ENCODE measurements at regions not wholly inside any gene's neighbourhood (a gene's known extent, or its start where the extent isn't known, plus 50 kb on each side); places are given as distances from the start of the nearest gene placed in this dataset.

GRCh38 chr17:54807331-54807730 lies 93.3 kb upstream of the TOM1L1 start:
- Histone ChIP-seq H3K27ac (ENCODE audit: low read depth, low read length) (no peak overlapping the region), H2BK15ac (ENCODE audit: low read length) (no peak overlapping the region), H2BK120ac (replicated peaks; ENCODE audit: low read depth, low read length) (no peak overlapping the region), H3K18ac (ENCODE audit: extremely low read depth, low read length) (no peak overlapping the region), H2BK12ac (ENCODE audit: low read depth, low read length) (no peak overlapping the region), H3K4me2 (ENCODE audit: insufficient read depth in 1 of 2, low read depth in 2 of 2, low read length in 2 of 2) (no peak overlapping the region), H4K91ac (replicated peaks; ENCODE audit: insufficient read length, low read length) (no peak overlapping the region), H4K5ac (ENCODE audit: insufficient read length, low read depth, low read length) (no peak overlapping the region), H3K9ac (replicated peaks in 1 of 4; ENCODE audit: extremely low read depth in 1 of 4, low read depth in 3 of 4, low read length in 3 of 4) (no peak overlapping the region), H3K36me3 (ENCODE audit: control insufficient read depth in 2 of 4, insufficient read depth in 4 of 4, low read length in 3 of 4) (no peaks in the 10 kb centered on the region), H3K23me2 (ENCODE audit: low read depth, low read length) (no peaks in the 10 kb centered on the region), H2AFZ (ENCODE audit: low read length) (no peak overlapping the region), H2AK5ac (ENCODE audit: low read depth, low read length) (no peak overlapping the region), H3K14ac (ENCODE audit: insufficient read length) (no peak overlapping the region), H3K9me3 (ENCODE audit: insufficient read depth in 2 of 2, low read depth in 1 of 2, low read length in 1 of 2) (no peaks in the 10 kb centered on the region), H3K79me2 (ENCODE audit: control insufficient read depth in 1 of 2, insufficient read depth in 2 of 2, low read length in 2 of 2) (no peaks in the 10 kb centered on the region), H3K4me1 (replicated peaks in 1 of 4; ENCODE audit: control insufficient read depth in 3 of 4, insufficient read depth in 4 of 4, low read length in 3 of 4) (no peaks in the 10 kb centered on the region), H3K23ac (ENCODE audit: insufficient read length) (no peak overlapping the region), H4K8ac (ENCODE audit: extremely low read depth, insufficient read depth, low read length) (no peak overlapping the region), H3K56ac (replicated peaks; ENCODE audit: insufficient read length, low read depth, low read length) (no peak overlapping the region), H4K20me1 (replicated peaks in 1 of 2; ENCODE audit: control insufficient read depth in 1 of 2, insufficient read depth in 2 of 2, low read length in 2 of 2) (no peaks in the 10 kb centered on the region), H3K4me3 (ENCODE audit: extremely low read depth in 1 of 4, insufficient read depth in 2 of 4, low read depth in 3 of 4, low read length in 4 of 4) (no peak overlapping the region), H3K4ac (replicated peaks; ENCODE audit: insufficient read length, low read depth, low read length) (no peak overlapping the region), H3K27me3 (replicated peaks in 1 of 4; ENCODE audit: control insufficient read depth in 3 of 4, extremely low read depth in 1 of 4, insufficient read depth in 3 of 4, low read length in 3 of 4) (no peaks in the 10 kb centered on the region), H3K79me1 (ENCODE audit: low read depth, low read length) (no peaks in the 10 kb centered on the region), H2BK5ac (ENCODE audit: low read depth, low read length) (no peak overlapping the region), H2BK20ac (ENCODE audit: low read length) (no peak overlapping the region)
- ChIA-PET POLR2A (ENCODE audit: partially characterized antibody) (no interaction called here), CTCF (ENCODE audit: partially characterized antibody) (no interaction called here)
- FAIRE-seq: no peak
- no peak for DNase-seq (ENCODE audit: low read depth in 1 of 2, low spot score in 2 of 2)
- 91% methylated on average over 2 of the region's 2 CpGs; no CpG with 5 or more reads in 1 of the 2 experiments for WGBS, 2 experiments (ENCODE audit: extremely low coverage in 1 of 2, insufficient coverage in 1 of 2, insufficient read length in 1 of 2, insufficient replicate concordance in 2 of 2, low coverage in 1 of 2, low lambda C conversion rate in 2 of 2, missing lambda C conversion rate in 1 of 2)
- no peak for TF ChIP-seq RBBP5 (IDR thresholded peaks at IDR 0.05; ENCODE audit: borderline replicate concordance, low read depth, low read length)
- no peak for TF ChIP-seq CTBP2 (IDR thresholded peaks at IDR 0.05; ENCODE audit: borderline replicate concordance, insufficient read depth, insufficient read length, low read length)
- no peak for TF ChIP-seq POU5F1 (IDR thresholded peaks at IDR 0.05; ENCODE audit: low read depth, low read length)
- TF ChIP-seq, protein P1, sequence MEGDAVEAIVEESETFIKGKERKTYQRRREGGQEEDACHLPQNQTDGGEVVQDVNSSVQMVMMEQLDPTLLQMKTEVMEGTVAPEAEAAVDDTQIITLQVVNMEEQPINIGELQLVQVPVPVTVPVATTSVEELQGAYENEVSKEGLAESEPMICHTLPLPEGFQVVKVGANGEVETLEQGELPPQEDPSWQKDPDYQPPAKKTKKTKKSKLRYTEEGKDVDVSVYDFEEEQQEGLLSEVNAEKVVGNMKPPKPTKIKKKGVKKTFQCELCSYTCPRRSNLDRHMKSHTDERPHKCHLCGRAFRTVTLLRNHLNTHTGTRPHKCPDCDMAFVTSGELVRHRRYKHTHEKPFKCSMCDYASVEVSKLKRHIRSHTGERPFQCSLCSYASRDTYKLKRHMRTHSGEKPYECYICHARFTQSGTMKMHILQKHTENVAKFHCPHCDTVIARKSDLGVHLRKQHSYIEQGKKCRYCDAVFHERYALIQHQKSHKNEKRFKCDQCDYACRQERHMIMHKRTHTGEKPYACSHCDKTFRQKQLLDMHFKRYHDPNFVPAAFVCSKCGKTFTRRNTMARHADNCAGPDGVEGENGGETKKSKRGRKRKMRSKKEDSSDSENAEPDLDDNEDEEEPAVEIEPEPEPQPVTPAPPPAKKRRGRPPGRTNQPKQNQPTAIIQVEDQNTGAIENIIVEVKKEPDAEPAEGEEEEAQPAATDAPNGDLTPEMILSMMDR (IDR thresholded peaks at IDR 0.05; ENCODE audit: control extremely low read depth in 1 of 3, insufficient read depth in 1 of 3, low read depth in 1 of 3, low read length in 3 of 3): no peak
- TF ChIP-seq, protein P2, sequence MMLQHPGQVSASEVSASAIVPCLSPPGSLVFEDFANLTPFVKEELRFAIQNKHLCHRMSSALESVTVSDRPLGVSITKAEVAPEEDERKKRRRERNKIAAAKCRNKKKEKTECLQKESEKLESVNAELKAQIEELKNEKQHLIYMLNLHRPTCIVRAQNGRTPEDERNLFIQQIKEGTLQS (IDR thresholded peaks at IDR 0.05; ENCODE audit: insufficient read depth, low read depth, low read length): no peak
- no peak for TF ChIP-seq TEAD4 (IDR thresholded peaks at IDR 0.05; ENCODE audit: low read depth, low read length)
- no peak for TF ChIP-seq JUND (IDR thresholded peaks at IDR 0.05; ENCODE audit: low read length)
- no peak for TF ChIP-seq RNF2 (IDR thresholded peaks at IDR 0.05; ENCODE audit: borderline replicate concordance, low read depth, low read length, missing control alignments, poor library complexity, severe bottlenecking)
- no peak for TF ChIP-seq GTF2F1 (IDR thresholded peaks at IDR 0.05; ENCODE audit: borderline replicate concordance, low read depth, low read length)
- no peak for TF ChIP-seq E2F6 (IDR thresholded peaks at IDR 0.05)
- TF ChIP-seq SRF (IDR thresholded peaks at IDR 0.05; ENCODE audit: low read depth, low read length): no peak
